ENCODE measurements at regions not wholly inside any gene's neighbourhood (a gene's known extent, or its start where the extent isn't known, plus 50 kb on each side); places are given as distances from the start of the nearest gene placed in this dataset.
"Not testable (repeated sequence)": the region's sequence is repeated elsewhere in the genome, so short reads cannot be mapped to it uniquely, and the experiment has no call there.

GRCh38 chr9:7739595-7739994 lies 60.0 kb downstream of the DMAC1 start:
- no peaks in the 10 kb centered on the region for H3K27me3 ChIP-seq
- intact Hi-C loops (cut with DNase I): no loop called here
- TF ChIP-seq CTCF (IDR thresholded peaks at IDR 0.05): no peak
- H3K36me3 ChIP-seq: no peaks in the 10 kb centered on the region
- H3K4me1 ChIP-seq: no peaks in the 10 kb centered on the region
- no peak overlapping the region for H3K27ac ChIP-seq
- DNase-seq (no peak), ATAC-seq (no peak)
- H3K9me3 ChIP-seq: peaks cover 0 to 4% of the 10 kb centered on the region in 2 donors
- no peak overlapping the region for H3K4me3 ChIP-seq

- DNase-seq (no peak), ATAC-seq (no peak)
- no peak overlapping the region for H3K27ac ChIP-seq
- no peak for TF ChIP-seq CTCF (IDR thresholded peaks at IDR 0.05)
- intact Hi-C loops (cut with DNase I): no loop called here
- H3K4me3 ChIP-seq: no peak overlapping the region
- peaks cover 0 to 4% of the 10 kb centered on the region in 2 donors for H3K9me3 ChIP-seq
- H3K36me3 ChIP-seq: no peaks in the 10 kb centered on the region
- H3K4me1 ChIP-seq: no peaks in the 10 kb centered on the region
- no peaks in the 10 kb centered on the region for H3K27me3 ChIP-seq
Measured at GRCh38 chr9:7735311-7735710, 64.3 kb downstream of the DMAC1 start.

GRCh38 chr9:7730164-7730445 lies 69.5 kb downstream of the DMAC1 start:
- Histone ChIP-seq H3K27ac (no peak overlapping the region), H3K4me1 (no peaks in the 10 kb centered on the region), H3K4me3 (no peak overlapping the region), H3K27me3 (no peaks in the 10 kb centered on the region), H3K9me3 (no peaks in the 10 kb centered on the region), H3K36me3 (no peaks in the 10 kb centered on the region)
- intact Hi-C loops (cut with DNase I): no loop called here
- TF ChIP-seq CTCF (IDR thresholded peaks at IDR 0.05): no peak
- ATAC-seq (no peak), DNase-seq (no peak)

- DNase-seq (no peak), ATAC-seq (no peak)
- H3K4me3 ChIP-seq: no peak overlapping the region
- H3K9me3 ChIP-seq: no peaks in the 10 kb centered on the region
- H3K4me1 ChIP-seq: no peaks in the 10 kb centered on the region
- H3K27me3 ChIP-seq: no peaks in the 10 kb centered on the region
- intact Hi-C loops (cut with DNase I): no loop called here
- H3K36me3 ChIP-seq: no peaks in the 10 kb centered on the region
- H3K27ac ChIP-seq: no peak overlapping the region
- TF ChIP-seq CTCF (IDR thresholded peaks at IDR 0.05): no peak
Measured at GRCh38 chr9:7729371-7730163, 70.0 kb downstream of the DMAC1 start.

- Histone ChIP-seq H3K4me1 (no peaks in the 10 kb centered on the region), H3K9me3 (no peaks in the 10 kb centered on the region), H3K27ac (no peak overlapping the region), H3K27me3 (no peaks in the 10 kb centered on the region), H3K4me3 (no peak overlapping the region), H3K36me3 (no peaks in the 10 kb centered on the region)
- ATAC-seq (no peak), DNase-seq (no peak)
- no peak for TF ChIP-seq CTCF (IDR thresholded peaks at IDR 0.05)
- intact Hi-C loops (cut with DNase I): no loop called here
Measured at GRCh38 chr9:7721291-7721690, 78.3 kb downstream of the DMAC1 start.

GRCh38 chr9:7713088-7713487 lies 86.5 kb downstream of the DMAC1 start:
- H3K4me3 ChIP-seq; intact Hi-C loops (cut with DNase I); H3K4me1 ChIP-seq; DNase-seq; H3K36me3 ChIP-seq; ATAC-seq; H3K27ac ChIP-seq; H3K27me3 ChIP-seq; H3K9me3 ChIP-seq: not testable (repeated sequence)

Data from left lung (tissue), 4 donors.